GM12878 (cell line): ENCODE measurements at regions not wholly inside any gene's neighbourhood (a gene's known extent, or its start where the extent isn't known, plus 50 kb on each side); places are given as distances from the start of the nearest gene placed in this dataset.

Source experiments
- CBFB ChIP-seq: IDR thresholded peaks from 2 replicates; pipeline ENCODE4 v1.6.1; 2016; ENCODE audit warnings: antibody characterized with exemption, low read depth
- CHD1 ChIP-seq: IDR thresholded peaks from 2 replicates; pipeline ENCODE4 v1.6.1; 2012; ENCODE audit warnings: low read depth, low read length, improper control_type of control experiment
- CTCF ChIP-seq, 3 experiments: IDR thresholded peaks in 2 of 3; conservative IDR thresholded peaks in 1 of 3; 2 replicates each; pipeline ENCODE4 v1.5.1; 2011; ENCODE audit warnings: low read depth in 3 of 3, low read length in 3 of 3, mild to moderate bottlenecking in 3 of 3, control low read depth in 2 of 3, moderate library complexity in 2 of 3, inconsistent platforms in 1 of 3, mixed read lengths in 1 of 3; ENCODE audit not compliant: control insufficient read depth in 2 of 3, insufficient read depth in 1 of 3; ENCODE audit errors: extremely low read depth in 1 of 3
- EP300 ChIP-seq, 2 experiments: fragments of 150-350 bp in 1 of 2; IDR thresholded peaks; 2 replicates each; pipeline ENCODE4 v1.6.1; 2011 to 2012; ENCODE audit warnings: low read depth in 2 of 2, low read length in 2 of 2, borderline replicate concordance in 1 of 2, improper control_type of control experiment in 1 of 2, inconsistent platforms in 1 of 2; ENCODE audit not compliant: control insufficient read depth in 1 of 2
- HDAC2 ChIP-seq: fragments of 200-600 bp; sonication (generic); IDR thresholded peaks from 2 replicates; pipeline ENCODE4 v1.6.1; 2017
- MAX ChIP-seq: IDR thresholded peaks from 2 replicates; pipeline ENCODE4 v1.6.1; 2012; ENCODE audit warnings: low read depth, low read length, improper control_type of control experiment
- NFXL1 ChIP-seq: fragments of 450-650 bp; IDR thresholded peaks from 2 replicates; pipeline ENCODE4 v1.6.1; 2017; ENCODE audit warnings: antibody characterized with exemption, mild to moderate bottlenecking, borderline replicate concordance
- RAD21 ChIP-seq: IDR thresholded peaks from 2 replicates; pipeline ENCODE4 v1.6.1; 2011; ENCODE audit warnings: mild to moderate bottlenecking, low read depth, low read length, moderate library complexity; ENCODE audit not compliant: insufficient read depth
- RFX5 ChIP-seq: IDR thresholded peaks from 2 replicates; pipeline ENCODE4 v1.6.1; 2011; ENCODE audit warnings: low read depth, low read length, improper control_type of control experiment
- ZNF24 ChIP-seq: fragments of 450-650 bp; IDR thresholded peaks from 2 replicates; pipeline ENCODE4 v1.6.1; 2017; ENCODE audit warnings: antibody characterized with exemption, mild to moderate bottlenecking
- TF ChIP-seq, protein P1 (sequence below): fragments of 450-650 bp; IDR thresholded peaks from 2 replicates; pipeline ENCODE4 v1.6.1; 2018; ENCODE audit warnings: borderline replicate concordance, mild to moderate bottlenecking; ENCODE audit not compliant: partially characterized antibody
- TF ChIP-seq, protein P2 (sequence below): IDR thresholded peaks from 2 replicates; pipeline ENCODE4 v1.6.1; 2011; ENCODE audit warnings: low read depth, low read length, improper control_type of control experiment, borderline replicate concordance

GRCh38 chr15:101123222-101123910 is 128.5 kb downstream of the CHSY1 start:
- TF ChIP-seq CBFB: no peak
- no peak for TF ChIP-seq NFXL1
- no peak for TF ChIP-seq CTCF (IDR thresholded peaks at IDR 0.05 in 2 of 3, conservative IDR thresholded peaks at IDR 0.05 in 1 of 3; ENCODE audit: control insufficient read depth in 2 of 3, extremely low read depth in 1 of 3, insufficient read depth in 1 of 3, low read depth in 3 of 3, low read length in 3 of 3)
- no peak for TF ChIP-seq EP300 (IDR thresholded peaks at IDR 0.05; ENCODE audit: borderline replicate concordance in 1 of 2, control insufficient read depth in 1 of 2, low read depth in 2 of 2, low read length in 2 of 2)
- TF ChIP-seq, protein P1, sequence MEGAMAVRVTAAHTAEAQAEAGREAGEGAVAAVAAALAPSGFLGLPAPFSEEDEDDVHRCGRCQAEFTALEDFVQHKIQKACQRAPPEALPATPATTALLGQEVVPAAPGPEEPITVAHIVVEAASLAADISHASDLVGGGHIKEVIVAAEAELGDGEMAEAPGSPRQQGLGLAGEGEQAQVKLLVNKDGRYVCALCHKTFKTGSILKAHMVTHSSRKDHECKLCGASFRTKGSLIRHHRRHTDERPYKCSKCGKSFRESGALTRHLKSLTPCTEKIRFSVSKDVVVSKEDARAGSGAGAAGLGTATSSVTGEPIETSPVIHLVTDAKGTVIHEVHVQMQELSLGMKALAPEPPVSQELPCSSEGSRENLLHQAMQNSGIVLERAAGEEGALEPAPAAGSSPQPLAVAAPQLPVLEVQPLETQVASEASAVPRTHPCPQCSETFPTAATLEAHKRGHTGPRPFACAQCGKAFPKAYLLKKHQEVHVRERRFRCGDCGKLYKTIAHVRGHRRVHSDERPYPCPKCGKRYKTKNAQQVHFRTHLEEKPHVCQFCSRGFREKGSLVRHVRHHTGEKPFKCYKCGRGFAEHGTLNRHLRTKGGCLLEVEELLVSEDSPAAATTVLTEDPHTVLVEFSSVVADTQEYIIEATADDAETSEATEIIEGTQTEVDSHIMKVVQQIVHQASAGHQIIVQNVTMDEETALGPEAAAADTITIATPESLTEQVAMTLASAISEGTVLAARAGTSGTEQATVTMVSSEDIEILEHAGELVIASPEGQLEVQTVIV: no peak
- no peak for TF ChIP-seq HDAC2
- TF ChIP-seq CHD1: no peak
- TF ChIP-seq MAX: no peak
- TF ChIP-seq RAD21: no peak
- TF ChIP-seq, protein P2, sequence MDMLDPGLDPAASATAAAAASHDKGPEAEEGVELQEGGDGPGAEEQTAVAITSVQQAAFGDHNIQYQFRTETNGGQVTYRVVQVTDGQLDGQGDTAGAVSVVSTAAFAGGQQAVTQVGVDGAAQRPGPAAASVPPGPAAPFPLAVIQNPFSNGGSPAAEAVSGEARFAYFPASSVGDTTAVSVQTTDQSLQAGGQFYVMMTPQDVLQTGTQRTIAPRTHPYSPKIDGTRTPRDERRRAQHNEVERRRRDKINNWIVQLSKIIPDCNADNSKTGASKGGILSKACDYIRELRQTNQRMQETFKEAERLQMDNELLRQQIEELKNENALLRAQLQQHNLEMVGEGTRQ: no peak
- no peak for TF ChIP-seq RFX5
- no peak for TF ChIP-seq ZNF24
